GM12891 (cell line): ENCODE measurements at regions not wholly inside any gene's neighbourhood (a gene's known extent, or its start where the extent isn't known, plus 50 kb on each side); places are given as distances from the start of the nearest gene placed in this dataset.

ENCODE experiments used
- PAX5 ChIP-seq: IDR thresholded peaks from 2 replicates; pipeline ENCODE4 v1.6.1; 2011; ENCODE audit warnings: low read length, moderate library complexity, mild to moderate bottlenecking; ENCODE audit not compliant: insufficient read depth, severe bottlenecking
- POLR2A ChIP-seq: IDR thresholded peaks from 2 replicates; pipeline ENCODE4 v1.6.1; 2011; ENCODE audit warnings: low read depth, low read length, control low read depth
- POLR2AphosphoS5 ChIP-seq: IDR thresholded peaks from 2 replicates; pipeline ENCODE4 v1.6.1; 2011; ENCODE audit warnings: low read depth, low read length, control low read depth
- POU2F2 ChIP-seq: IDR thresholded peaks from 2 replicates; pipeline ENCODE4 v1.6.1; 2011; ENCODE audit warnings: low read depth, mild to moderate bottlenecking, control low read depth, low read length, moderate library complexity
- SPI1 ChIP-seq: IDR thresholded peaks from 2 replicates; pipeline ENCODE4 v1.6.1; 2011; ENCODE audit warnings: low read depth, low read length, control low read depth
- TAF1 ChIP-seq: IDR thresholded peaks from 2 replicates; pipeline ENCODE4 v1.6.1; 2011; ENCODE audit warnings: low read depth, low read length, control low read depth

GRCh38 chr7:13656330-13656729 is 333.1 kb downstream of the ETV1 start:
- TF ChIP-seq POLR2AphosphoS5 (no peak), POLR2A (no peak), TAF1 (no peak), POU2F2 (no peak), SPI1 (no peak), PAX5 (no peak)
